ENCODE measurements at regions not wholly inside any gene's neighbourhood (a gene's known extent, or its start where the extent isn't known, plus 50 kb on each side); places are given as distances from the start of the nearest gene placed in this dataset.

DNA sequence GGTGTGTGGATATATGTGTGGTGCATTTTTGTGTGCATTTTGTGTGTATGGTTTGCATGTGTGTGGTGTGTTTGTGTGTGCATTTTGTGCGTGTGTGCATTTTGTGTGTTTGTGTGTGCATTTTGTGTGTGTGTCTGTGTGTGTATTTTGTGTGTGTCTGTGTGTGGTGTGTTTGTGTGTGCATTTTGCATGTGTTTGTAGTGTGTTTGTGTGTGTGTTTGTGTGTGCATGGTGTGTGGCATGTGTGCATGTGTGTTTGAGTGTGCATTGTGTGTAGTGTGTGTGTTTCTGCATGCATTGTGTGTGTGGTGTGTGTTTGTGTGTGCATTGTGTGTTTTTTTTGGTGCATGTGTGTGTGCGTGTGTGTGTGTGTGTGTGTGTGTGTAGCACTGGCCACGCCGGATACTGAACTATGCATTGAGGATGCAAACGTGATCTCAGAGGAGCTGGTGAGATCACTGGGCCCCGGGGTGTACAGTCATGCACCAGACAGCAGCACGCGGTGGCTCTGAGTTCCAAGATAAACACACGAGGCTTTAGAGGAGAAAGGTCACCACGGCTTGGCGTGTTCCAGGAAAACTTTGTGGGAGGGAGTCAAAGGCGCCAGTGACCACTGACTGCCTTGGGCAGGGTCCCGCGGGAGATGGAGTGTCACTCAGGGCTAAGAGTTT lies 106.6 kb upstream of the SHH start:
- TF ChIP-seq CTCF (IDR thresholded peaks at IDR 0.05 in 8 of 11, conservative IDR thresholded peaks at IDR 0.05 in 3 of 11) = no peak
- TF ChIP-seq POLR2A (IDR thresholded peaks at IDR 0.05) = no peak
- no peak for TF ChIP-seq POLR2AphosphoS5 (IDR thresholded peaks at IDR 0.05)
